ENCODE measurements at regions not wholly inside any gene's neighbourhood (a gene's known extent, or its start where the extent isn't known, plus 50 kb on each side); places are given as distances from the start of the nearest gene placed in this dataset.

DNA sequence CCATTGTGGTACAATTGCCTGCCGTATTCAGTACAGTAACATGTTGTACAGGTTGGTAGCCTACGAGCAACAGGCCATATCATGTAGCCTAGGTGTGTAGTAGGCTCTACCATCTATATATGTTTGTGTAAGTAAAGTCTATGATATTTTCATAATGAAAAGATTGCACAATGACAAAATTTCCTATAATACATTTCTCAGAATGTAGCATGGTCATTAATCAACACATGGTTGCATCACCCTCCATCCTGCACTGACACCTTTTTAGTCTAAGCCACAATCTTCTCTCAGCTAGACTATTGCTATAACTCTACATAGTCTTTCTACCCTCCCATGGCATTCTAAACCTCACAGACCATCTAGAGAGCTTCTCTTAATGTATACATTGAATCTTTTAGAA, 158.5 kb upstream of the HMGA2 start:
- H2AFZ ChIP-seq (ENCODE audit: low read depth, low read length, poor library complexity, severe bottlenecking), result no peak overlapping the region
- DNase-seq (ENCODE audit: low read depth, low spot score) (no peak), ATAC-seq (no peak)
- peaks cover 6 to 37% of the 10 kb centered on the region in 2 experiments; a peak in 2 of 4 replicates for H3K4me1 ChIP-seq (ENCODE audit: control insufficient read depth in 1 of 2, insufficient read depth in 2 of 2, low read length in 2 of 2)
- no peaks in the 10 kb centered on the region for H4K20me1 ChIP-seq (ENCODE audit: insufficient read depth)
- ChIA-PET RAD21 (ENCODE audit: low non-redundant PET in 1 of 2, low total read pairs in 2 of 2, uncharacterized antibody in 2 of 2, unreplicated experiment in 2 of 2) (no interaction called here), CTCF (no interaction called here), POLR2A (no interaction called here)
- no peak overlapping the region for H3K4me3 ChIP-seq (replicated peaks in 1 of 2; ENCODE audit: low read depth in 1 of 2, low read length in 2 of 2)
- BruUV-seq (replicated peaks), result no TSS peak
- H3K9ac ChIP-seq (ENCODE audit: low read length), result no peak overlapping the region
- H3K79me2 ChIP-seq (ENCODE audit: insufficient read depth, low read length), result no peaks in the 10 kb centered on the region
- intact Hi-C loops (cut with micrococcal nuclease), result no loop called here
- no peaks in the 10 kb centered on the region for H3K27me3 ChIP-seq (ENCODE audit: insufficient read depth, low read length)
- TF ChIP-seq FOSL1 (IDR thresholded peaks at IDR 0.05; ENCODE audit: low read depth) (no peak), CBX3 (IDR thresholded peaks at IDR 0.05; ENCODE audit: low read depth) (no peak), POLR2AphosphoS5 (IDR thresholded peaks at IDR 0.05; ENCODE audit: low read depth, low read length) (no peak), SRF (IDR thresholded peaks at IDR 0.05; ENCODE audit: low read depth) (no peak), RAD21 (IDR thresholded peaks at IDR 0.05; ENCODE audit: low read depth) (no peak), YY1 (IDR thresholded peaks at IDR 0.05; ENCODE audit: extremely low read depth, insufficient replicate concordance, low read depth, low read length) (no peak), ZFX (IDR thresholded peaks at IDR 0.05) (no peak), SP1 (IDR thresholded peaks at IDR 0.05; ENCODE audit: low read depth) (no peak), CEBPB (IDR thresholded peaks at IDR 0.05; ENCODE audit: low read depth) (no peak), SIN3A (IDR thresholded peaks at IDR 0.05; ENCODE audit: low read depth) (no peak), EZH2phosphoT487 (IDR thresholded peaks at IDR 0.05; ENCODE audit: borderline replicate concordance) (no peak), ELF1 (IDR thresholded peaks at IDR 0.05; ENCODE audit: borderline replicate concordance, low read depth) (no peak)
- TF ChIP-seq, protein P1, sequence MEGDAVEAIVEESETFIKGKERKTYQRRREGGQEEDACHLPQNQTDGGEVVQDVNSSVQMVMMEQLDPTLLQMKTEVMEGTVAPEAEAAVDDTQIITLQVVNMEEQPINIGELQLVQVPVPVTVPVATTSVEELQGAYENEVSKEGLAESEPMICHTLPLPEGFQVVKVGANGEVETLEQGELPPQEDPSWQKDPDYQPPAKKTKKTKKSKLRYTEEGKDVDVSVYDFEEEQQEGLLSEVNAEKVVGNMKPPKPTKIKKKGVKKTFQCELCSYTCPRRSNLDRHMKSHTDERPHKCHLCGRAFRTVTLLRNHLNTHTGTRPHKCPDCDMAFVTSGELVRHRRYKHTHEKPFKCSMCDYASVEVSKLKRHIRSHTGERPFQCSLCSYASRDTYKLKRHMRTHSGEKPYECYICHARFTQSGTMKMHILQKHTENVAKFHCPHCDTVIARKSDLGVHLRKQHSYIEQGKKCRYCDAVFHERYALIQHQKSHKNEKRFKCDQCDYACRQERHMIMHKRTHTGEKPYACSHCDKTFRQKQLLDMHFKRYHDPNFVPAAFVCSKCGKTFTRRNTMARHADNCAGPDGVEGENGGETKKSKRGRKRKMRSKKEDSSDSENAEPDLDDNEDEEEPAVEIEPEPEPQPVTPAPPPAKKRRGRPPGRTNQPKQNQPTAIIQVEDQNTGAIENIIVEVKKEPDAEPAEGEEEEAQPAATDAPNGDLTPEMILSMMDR (IDR thresholded peaks at IDR 0.05 in 2 of 3, conservative IDR thresholded peaks at IDR 0.05 in 1 of 3; ENCODE audit: borderline replicate concordance in 1 of 3, insufficient read depth in 1 of 3, low read depth in 2 of 3, low read length in 2 of 3), result no peak
- TF ChIP-seq, protein P2, sequence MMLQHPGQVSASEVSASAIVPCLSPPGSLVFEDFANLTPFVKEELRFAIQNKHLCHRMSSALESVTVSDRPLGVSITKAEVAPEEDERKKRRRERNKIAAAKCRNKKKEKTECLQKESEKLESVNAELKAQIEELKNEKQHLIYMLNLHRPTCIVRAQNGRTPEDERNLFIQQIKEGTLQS (IDR thresholded peaks at IDR 0.05), result no peak
- TF ChIP-seq, protein P3, sequence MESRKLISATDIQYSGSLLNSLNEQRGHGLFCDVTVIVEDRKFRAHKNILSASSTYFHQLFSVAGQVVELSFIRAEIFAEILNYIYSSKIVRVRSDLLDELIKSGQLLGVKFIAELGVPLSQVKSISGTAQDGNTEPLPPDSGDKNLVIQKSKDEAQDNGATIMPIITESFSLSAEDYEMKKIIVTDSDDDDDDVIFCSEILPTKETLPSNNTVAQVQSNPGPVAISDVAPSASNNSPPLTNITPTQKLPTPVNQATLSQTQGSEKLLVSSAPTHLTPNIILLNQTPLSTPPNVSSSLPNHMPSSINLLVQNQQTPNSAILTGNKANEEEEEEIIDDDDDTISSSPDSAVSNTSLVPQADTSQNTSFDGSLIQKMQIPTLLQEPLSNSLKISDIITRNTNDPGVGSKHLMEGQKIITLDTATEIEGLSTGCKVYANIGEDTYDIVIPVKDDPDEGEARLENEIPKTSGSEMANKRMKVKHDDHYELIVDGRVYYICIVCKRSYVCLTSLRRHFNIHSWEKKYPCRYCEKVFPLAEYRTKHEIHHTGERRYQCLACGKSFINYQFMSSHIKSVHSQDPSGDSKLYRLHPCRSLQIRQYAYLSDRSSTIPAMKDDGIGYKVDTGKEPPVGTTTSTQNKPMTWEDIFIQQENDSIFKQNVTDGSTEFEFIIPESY (IDR thresholded peaks at IDR 0.05; ENCODE audit: extremely low read depth, insufficient replicate concordance, low read length), result no peak
- TF ChIP-seq, protein P4, sequence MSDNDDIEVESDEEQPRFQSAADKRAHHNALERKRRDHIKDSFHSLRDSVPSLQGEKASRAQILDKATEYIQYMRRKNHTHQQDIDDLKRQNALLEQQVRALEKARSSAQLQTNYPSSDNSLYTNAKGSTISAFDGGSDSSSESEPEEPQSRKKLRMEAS (IDR thresholded peaks at IDR 0.05), result no peak
- H3K36me3 ChIP-seq (ENCODE audit: control insufficient read depth in 1 of 2, insufficient read depth in 2 of 2, low read length in 2 of 2), result peaks cover 0 to 23% of the 10 kb centered on the region in 2 experiments; a peak in 2 of 4 replicates
- H3K4me2 ChIP-seq (ENCODE audit: low read length), result no peak overlapping the region
- H3K9me3 ChIP-seq (ENCODE audit: control insufficient read depth in 1 of 2, insufficient read depth in 1 of 2, low read depth in 1 of 2, low read length in 2 of 2), result peaks cover 0 to 13% of the 10 kb centered on the region in 2 experiments; a peak in 1 of 4 replicates
- no peaks in the 10 kb centered on the region for H3K9me2 ChIP-seq (ENCODE audit: insufficient read depth)
- H3K27ac ChIP-seq (ENCODE audit: low read depth, low read length), result no peak overlapping the region

Data from HCT116 (cell line).